DOHH2 (cell line): ENCODE measurements at regions not wholly inside any gene's neighbourhood (a gene's known extent, or its start where the extent isn't known, plus 50 kb on each side); places are given as distances from the start of the nearest gene placed in this dataset.

Experiments used
- H3F3A ChIP-seq: fragments of 200-600 bp; sonication (generic), shearing (Covaris generic); 2 replicates; pipeline ENCODE4 v1.6.0; 2016; ENCODE audit warnings: antibody characterized with exemption, mild to moderate bottlenecking; ENCODE audit not compliant: control insufficient read depth, insufficient read depth
- H3K27ac ChIP-seq: fragments of 200-600 bp; sonication (generic); 2 replicates; pipeline ENCODE4 v1.5.1; 2014; ENCODE audit warnings: low read depth, mild to moderate bottlenecking, low read length, moderate library complexity
- H3K27me3 ChIP-seq: fragments of 200-600 bp; sonication (generic); 2 replicates; pipeline ENCODE4 v1.6.1; 2014; ENCODE audit warnings: mild to moderate bottlenecking, low read length, mixed read lengths; ENCODE audit not compliant: control insufficient read depth
- H3K36me3 ChIP-seq: fragments of 200-600 bp; sonication (generic); 2 replicates; pipeline ENCODE4 v1.6.1; 2014; ENCODE audit warnings: mild to moderate bottlenecking, low read length, moderate library complexity, mixed read lengths; ENCODE audit not compliant: control insufficient read depth
- H3K4me1 ChIP-seq: fragments of 200-600 bp; sonication (generic); 2 replicates; pipeline ENCODE4 v1.6.1; 2014; ENCODE audit warnings: mild to moderate bottlenecking, low read length, mixed read lengths; ENCODE audit not compliant: control insufficient read depth
- H3K4me2 ChIP-seq: fragments of 200-600 bp; sonication (generic); 2 replicates; pipeline ENCODE4 v1.6.0; 2014; ENCODE audit warnings: mild to moderate bottlenecking, low read length, moderate library complexity
- H3K4me3 ChIP-seq: fragments of 200-600 bp; sonication (generic); 2 replicates; pipeline ENCODE4 v1.5.1; 2014; ENCODE audit warnings: mild to moderate bottlenecking, low read length, mixed read lengths
- H3K79me2 ChIP-seq: fragments of 200-600 bp; sonication (generic); 2 replicates; pipeline ENCODE4 v1.6.1; 2014; ENCODE audit warnings: mild to moderate bottlenecking, low read length, mixed read lengths; ENCODE audit not compliant: control insufficient read depth
- H3K9me2 ChIP-seq: fragments of 200-600 bp; sonication (generic); replicated peaks from 2 replicates; pipeline ENCODE4 v1.6.1; 2014; ENCODE audit warnings: mild to moderate bottlenecking, low read length, mixed read lengths; ENCODE audit not compliant: control insufficient read depth
- H3K9me3 ChIP-seq: fragments of 200-600 bp; sonication (generic); 2 replicates; pipeline ENCODE4 v1.6.1; 2014; ENCODE audit warnings: antibody characterized with exemption, low read length, mixed read lengths; ENCODE audit not compliant: control insufficient read depth, insufficient read depth
- H4K20me1 ChIP-seq: fragments of 200-600 bp; sonication (generic); 2 replicates; pipeline ENCODE4 v1.6.0; 2014; ENCODE audit warnings: low read depth, mild to moderate bottlenecking, antibody characterized with exemption, low read length, moderate library complexity; ENCODE audit not compliant: control insufficient read depth, insufficient read depth
- EZH2phosphoT487 ChIP-seq: fragments of 200-600 bp; sonication (generic); IDR thresholded peaks from 2 replicates; pipeline ENCODE4 v1.6.1; 2017; ENCODE audit warnings: borderline replicate concordance, mild to moderate bottlenecking, antibody characterized with exemption, low read length, moderate library complexity, mixed read lengths
- TF ChIP-seq, protein P1 (sequence below): fragments of 200-600 bp; sonication (generic); IDR thresholded peaks from one replicate; pipeline ENCODE4 v1.5.1; 2014; ENCODE audit warnings: antibody characterized with exemption, mild to moderate bottlenecking, low read depth, low read length; ENCODE audit not compliant: poor library complexity, severe bottlenecking

DNA sequence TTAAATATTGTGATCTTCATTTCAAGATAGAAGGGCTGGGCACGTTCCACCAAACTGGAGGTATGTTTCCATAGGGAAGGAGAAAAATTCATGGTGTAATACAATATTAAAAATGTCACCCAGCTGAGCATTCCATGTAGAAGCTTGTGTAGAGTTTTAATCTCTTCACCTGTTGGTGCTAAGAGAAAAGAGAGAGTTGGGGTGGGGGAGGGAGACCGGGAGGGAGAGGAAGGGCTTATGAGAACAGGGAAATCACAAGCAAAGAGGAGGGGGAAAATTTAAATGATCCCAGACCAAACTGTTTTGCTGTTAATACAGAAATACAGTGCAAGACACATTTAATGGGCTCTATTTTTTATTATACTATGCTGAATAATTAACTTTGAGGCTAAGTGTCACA is 345.8 kb downstream of the ZNF536 start:
- no peaks in the 10 kb centered on the region for H3K9me3 ChIP-seq
- H3K36me3 ChIP-seq: no peaks in the 10 kb centered on the region
- no peaks in the 10 kb centered on the region for H3K4me1 ChIP-seq
- no peaks in the 10 kb centered on the region for H3F3A ChIP-seq
- no peak overlapping the region for H3K4me3 ChIP-seq
- H3K27ac ChIP-seq: no peak overlapping the region
- no peak overlapping the region for H3K4me2 ChIP-seq
- H3K79me2 ChIP-seq: no peaks in the 10 kb centered on the region
- H4K20me1 ChIP-seq: no peaks in the 10 kb centered on the region
- H3K27me3 ChIP-seq: no peaks in the 10 kb centered on the region
- no peaks in the 10 kb centered on the region for H3K9me2 ChIP-seq
- TF ChIP-seq, protein P1, sequence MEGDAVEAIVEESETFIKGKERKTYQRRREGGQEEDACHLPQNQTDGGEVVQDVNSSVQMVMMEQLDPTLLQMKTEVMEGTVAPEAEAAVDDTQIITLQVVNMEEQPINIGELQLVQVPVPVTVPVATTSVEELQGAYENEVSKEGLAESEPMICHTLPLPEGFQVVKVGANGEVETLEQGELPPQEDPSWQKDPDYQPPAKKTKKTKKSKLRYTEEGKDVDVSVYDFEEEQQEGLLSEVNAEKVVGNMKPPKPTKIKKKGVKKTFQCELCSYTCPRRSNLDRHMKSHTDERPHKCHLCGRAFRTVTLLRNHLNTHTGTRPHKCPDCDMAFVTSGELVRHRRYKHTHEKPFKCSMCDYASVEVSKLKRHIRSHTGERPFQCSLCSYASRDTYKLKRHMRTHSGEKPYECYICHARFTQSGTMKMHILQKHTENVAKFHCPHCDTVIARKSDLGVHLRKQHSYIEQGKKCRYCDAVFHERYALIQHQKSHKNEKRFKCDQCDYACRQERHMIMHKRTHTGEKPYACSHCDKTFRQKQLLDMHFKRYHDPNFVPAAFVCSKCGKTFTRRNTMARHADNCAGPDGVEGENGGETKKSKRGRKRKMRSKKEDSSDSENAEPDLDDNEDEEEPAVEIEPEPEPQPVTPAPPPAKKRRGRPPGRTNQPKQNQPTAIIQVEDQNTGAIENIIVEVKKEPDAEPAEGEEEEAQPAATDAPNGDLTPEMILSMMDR: no peak
- no peak for TF ChIP-seq EZH2phosphoT487

DNA sequence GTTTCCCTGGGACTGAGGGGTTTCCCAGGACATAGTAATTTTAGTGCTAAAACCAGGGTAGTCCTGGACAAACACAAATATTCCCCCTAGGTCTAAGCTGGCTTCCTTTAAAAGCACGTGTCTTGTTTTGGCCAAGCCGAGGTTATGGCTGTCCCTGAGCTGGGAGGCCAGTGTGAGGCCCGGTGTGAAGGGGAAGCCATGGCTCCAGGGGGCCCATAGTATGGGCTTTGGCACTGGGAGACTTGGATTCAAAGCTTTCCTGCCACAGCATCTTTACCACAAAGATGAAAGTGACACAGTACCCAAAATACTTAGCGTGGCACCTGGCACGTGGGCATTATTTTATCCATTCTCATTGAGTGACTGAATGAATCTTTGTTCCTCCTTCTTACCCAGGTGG is 345.2 kb downstream of the ZNF536 start:
- no peak overlapping the region for H3K4me2 ChIP-seq
- no peaks in the 10 kb centered on the region for H3K4me1 ChIP-seq
- no peak overlapping the region for H3K27ac ChIP-seq
- no peaks in the 10 kb centered on the region for H3F3A ChIP-seq
- H3K9me3 ChIP-seq: no peaks in the 10 kb centered on the region
- no peak for TF ChIP-seq EZH2phosphoT487
- H3K27me3 ChIP-seq: no peaks in the 10 kb centered on the region
- no peaks in the 10 kb centered on the region for H3K9me2 ChIP-seq
- H3K36me3 ChIP-seq: no peaks in the 10 kb centered on the region
- H4K20me1 ChIP-seq: no peaks in the 10 kb centered on the region
- no peak overlapping the region for H3K4me3 ChIP-seq
- H3K79me2 ChIP-seq: no peaks in the 10 kb centered on the region

DNA sequence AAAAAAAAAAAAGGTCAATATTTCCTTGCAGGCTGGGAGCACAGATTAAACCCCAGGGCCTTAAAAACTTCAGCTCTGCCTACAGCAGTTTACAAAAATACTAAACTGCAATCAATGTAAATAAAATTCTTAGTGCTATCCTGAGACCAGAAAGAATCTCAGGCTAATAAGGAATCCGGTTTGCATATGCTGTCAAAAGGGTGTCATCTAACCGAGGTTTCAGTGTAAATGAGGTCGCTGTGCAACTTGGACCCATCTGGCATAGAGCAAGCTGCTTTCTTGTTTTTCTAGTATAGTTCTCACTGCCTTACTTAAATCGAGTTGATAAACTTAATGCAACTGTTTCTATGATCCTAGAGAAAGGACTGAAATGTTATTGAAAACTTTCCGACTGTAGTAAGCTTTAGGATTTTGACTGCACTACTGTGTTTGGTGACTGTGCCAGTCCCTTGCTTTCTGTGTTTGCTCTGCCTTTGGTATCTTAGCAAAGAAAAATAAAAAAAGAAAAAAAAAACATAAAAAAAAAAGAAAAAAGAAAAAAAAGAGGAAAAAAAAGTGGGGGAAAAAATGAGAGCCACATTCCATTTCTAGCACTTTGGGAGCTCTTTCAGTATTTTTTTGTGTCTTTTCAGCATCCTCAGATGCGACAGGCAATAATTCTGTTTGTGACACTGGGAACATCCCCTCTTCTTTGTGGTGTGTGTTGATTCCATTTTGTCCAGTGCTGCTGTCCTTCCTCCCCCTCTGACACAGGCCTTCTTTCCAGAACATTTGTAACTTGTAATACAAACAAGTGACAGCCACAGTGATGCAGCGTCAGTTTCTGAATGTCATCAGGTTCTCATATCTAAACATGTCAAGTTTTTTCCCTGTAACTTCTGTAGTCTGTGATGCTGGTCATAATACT is 340.5 kb downstream of the ZNF536 start:
- no peaks in the 10 kb centered on the region for H3K27me3 ChIP-seq
- no peak overlapping the region for H3K4me3 ChIP-seq
- H3K79me2 ChIP-seq: no peaks in the 10 kb centered on the region
- H3K9me3 ChIP-seq: no peaks in the 10 kb centered on the region
- no peak overlapping the region for H3K4me2 ChIP-seq
- no peak for TF ChIP-seq EZH2phosphoT487
- TF ChIP-seq, protein P1: no peak
- no peaks in the 10 kb centered on the region for H3K36me3 ChIP-seq
- no peak overlapping the region for H3K27ac ChIP-seq
- H3F3A ChIP-seq: no peaks in the 10 kb centered on the region
- H3K4me1 ChIP-seq: no peaks in the 10 kb centered on the region
- no peaks in the 10 kb centered on the region for H3K9me2 ChIP-seq
- no peaks in the 10 kb centered on the region for H4K20me1 ChIP-seq

DNA sequence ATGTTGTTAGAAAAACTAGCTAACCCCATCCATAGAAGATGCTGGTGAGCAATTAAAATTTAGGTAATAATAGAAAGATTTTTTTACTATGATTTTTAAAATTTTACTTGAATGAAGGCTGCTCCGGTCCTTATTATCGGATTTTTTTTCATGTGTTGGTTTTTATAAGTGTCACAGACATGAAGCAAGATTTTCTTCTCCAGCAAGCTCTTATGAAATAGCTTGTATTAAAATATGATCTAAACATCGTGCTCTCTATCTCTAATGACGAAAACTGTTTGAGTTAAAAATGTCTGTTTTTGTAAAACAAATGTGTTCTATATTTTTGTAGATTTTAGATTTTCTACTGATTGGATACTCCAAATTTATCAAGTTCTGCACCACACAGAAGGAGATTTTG is 339.6 kb downstream of the ZNF536 start:
- TF ChIP-seq, protein P1: no peak
- no peak for TF ChIP-seq EZH2phosphoT487
- Histone ChIP-seq H3K4me2 (no peak overlapping the region), H3K9me3 (no peaks in the 10 kb centered on the region), H3K27me3 (no peaks in the 10 kb centered on the region), H3K79me2 (no peaks in the 10 kb centered on the region), H4K20me1 (no peaks in the 10 kb centered on the region), H3K27ac (no peak overlapping the region), H3K36me3 (no peaks in the 10 kb centered on the region), H3K9me2 (no peaks in the 10 kb centered on the region), H3F3A (no peaks in the 10 kb centered on the region), H3K4me1 (no peaks in the 10 kb centered on the region), H3K4me3 (no peak overlapping the region)
